Hepatocyte (in vitro differentiated cells): ENCODE measurements at regions not wholly inside any gene's neighbourhood (a gene's known extent, or its start where the extent isn't known, plus 50 kb on each side); places are given as distances from the start of the nearest gene placed in this dataset.

ENCODE experiments used
- DNase-seq: peaks from one replicate; pipeline ENCODE4 v3.0.0-alpha.2; 2016; ENCODE audit warnings: low spot score
- H2AFZ ChIP-seq: fragments of 200-600 bp; sonication (generic); 2 replicates; pipeline ENCODE4 v1.6.0; 2016; ENCODE audit warnings: antibody characterized with exemption, mild to moderate bottlenecking
- H3K27ac ChIP-seq: fragments of 200-600 bp; sonication (generic); 2 replicates; pipeline ENCODE4 v1.5.1; 2016; ENCODE audit warnings: mild to moderate bottlenecking
- H3K27me3 ChIP-seq: fragments of 200-600 bp; sonication (generic); 2 replicates; pipeline ENCODE4 v1.6.1; 2016
- H3K36me3 ChIP-seq: fragments of 200-600 bp; sonication (generic); replicated peaks from 2 replicates; pipeline ENCODE4 v1.5.1; 2016; ENCODE audit warnings: low read depth; ENCODE audit not compliant: insufficient read depth
- H3K4me1 ChIP-seq: fragments of 200-600 bp; sonication (generic); 2 replicates; pipeline ENCODE4 v1.5.1; 2016; ENCODE audit warnings: mild to moderate bottlenecking, moderate library complexity; ENCODE audit not compliant: insufficient read depth
- H3K4me2 ChIP-seq: fragments of 200-600 bp; sonication (generic); 2 replicates; pipeline ENCODE4 v1.6.0; 2016
- H3K4me3 ChIP-seq: fragments of 200-600 bp; sonication (generic); 2 replicates; pipeline ENCODE4 v1.5.1; 2016; ENCODE audit warnings: mild to moderate bottlenecking
- H3K79me2 ChIP-seq: fragments of 200-600 bp; sonication (generic); 2 replicates; pipeline ENCODE4 v1.6.0; 2017; ENCODE audit warnings: mild to moderate bottlenecking
- H3K9me2 ChIP-seq: fragments of 200-600 bp; sonication (generic); replicated peaks from 2 replicates; pipeline ENCODE4 v1.6.0; 2017; ENCODE audit warnings: mild to moderate bottlenecking; ENCODE audit not compliant: insufficient read depth
- H3K9me3 ChIP-seq: fragments of 200-600 bp; sonication (generic); 2 replicates; pipeline ENCODE4 v1.5.1; 2016; ENCODE audit warnings: low read depth, mild to moderate bottlenecking
- H4K20me1 ChIP-seq: fragments of 200-600 bp; sonication (generic); 2 replicates; pipeline ENCODE4 v1.6.0; 2016; ENCODE audit warnings: mild to moderate bottlenecking; ENCODE audit not compliant: insufficient read depth, poor library complexity, severe bottlenecking
- EZH2 ChIP-seq: fragments of 200-600 bp; sonication (generic); IDR thresholded peaks from 2 replicates; pipeline ENCODE4 v1.6.1; 2016; ENCODE audit warnings: antibody characterized with exemption, mild to moderate bottlenecking, borderline replicate concordance
- EZH2phosphoT487 ChIP-seq: fragments of 200-600 bp; sonication (generic); IDR thresholded peaks from one replicate; pipeline ENCODE4 v1.6.1; 2018; ENCODE audit warnings: antibody characterized with exemption, mild to moderate bottlenecking, low read depth, moderate library complexity; ENCODE audit not compliant: unreplicated experiment, severe bottlenecking
- WGBS: methylation state at CpG from one replicate; pipeline ENCODE4 v1.1.6; 2016; ENCODE audit warnings: low lambda C conversion rate; ENCODE audit errors: missing lambda C conversion rate; 5-methylcytosine and 5-hydroxymethylcytosine counted together
- TF ChIP-seq, protein P1 (sequence below): fragments of 200-600 bp; sonication (generic); IDR thresholded peaks from 2 replicates; pipeline ENCODE4 v1.5.1; 2016; ENCODE audit warnings: antibody characterized with exemption, mild to moderate bottlenecking; ENCODE audit not compliant: poor library complexity

DNA sequence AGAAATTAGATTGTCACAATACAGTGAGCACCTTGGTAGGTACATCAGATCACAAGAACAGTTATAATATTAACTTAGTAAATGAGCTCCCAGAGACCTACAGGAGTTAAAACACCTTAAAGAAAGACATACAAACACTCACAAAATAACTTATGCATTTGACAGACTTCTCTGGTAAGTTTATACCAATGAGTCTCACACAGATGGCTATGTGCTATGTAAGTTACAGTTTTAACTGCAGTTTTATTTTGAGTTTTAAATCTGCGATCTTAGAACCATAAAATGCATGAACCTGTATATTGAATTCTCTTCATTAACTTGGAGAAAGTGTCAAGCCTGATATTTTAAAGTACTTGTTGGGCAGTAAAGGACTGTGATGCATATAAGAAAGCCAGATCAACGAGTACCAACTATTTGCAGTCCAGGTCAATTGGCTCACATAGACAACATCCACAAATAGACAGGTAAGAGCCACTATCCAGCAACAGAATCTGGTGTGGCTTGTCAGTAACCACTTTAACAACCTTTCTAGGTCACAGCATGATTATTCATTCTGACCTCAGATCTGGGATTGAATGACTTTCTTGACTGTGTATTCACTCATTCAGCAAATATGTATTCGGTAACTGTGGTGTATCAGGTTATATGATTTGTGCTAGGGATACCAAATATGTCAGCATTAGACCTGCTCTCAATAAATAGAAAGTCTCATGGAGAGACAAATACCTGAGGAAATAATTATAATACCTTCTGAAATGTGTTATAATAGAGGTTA is 856.6 kb upstream of the MGAT4C start:
- Histone ChIP-seq H4K20me1 (no peaks in the 10 kb centered on the region), H3K27me3 (no peaks in the 10 kb centered on the region), H3K9me2 (no peaks in the 10 kb centered on the region), H3K36me3 (no peaks in the 10 kb centered on the region), H3K27ac (no peak overlapping the region), H3K4me2 (no peak overlapping the region), H3K9me3 (no peaks in the 10 kb centered on the region), H3K4me1 (no peaks in the 10 kb centered on the region), H2AFZ (no peak overlapping the region), H3K79me2 (no peaks in the 10 kb centered on the region), H3K4me3 (no peak overlapping the region)
- no peak for DNase-seq
- WGBS, result 82% methylated on average over 3 of the region's 3 CpGs
- TF ChIP-seq EZH2phosphoT487 (no peak), EZH2 (no peak)
- TF ChIP-seq, protein P1, sequence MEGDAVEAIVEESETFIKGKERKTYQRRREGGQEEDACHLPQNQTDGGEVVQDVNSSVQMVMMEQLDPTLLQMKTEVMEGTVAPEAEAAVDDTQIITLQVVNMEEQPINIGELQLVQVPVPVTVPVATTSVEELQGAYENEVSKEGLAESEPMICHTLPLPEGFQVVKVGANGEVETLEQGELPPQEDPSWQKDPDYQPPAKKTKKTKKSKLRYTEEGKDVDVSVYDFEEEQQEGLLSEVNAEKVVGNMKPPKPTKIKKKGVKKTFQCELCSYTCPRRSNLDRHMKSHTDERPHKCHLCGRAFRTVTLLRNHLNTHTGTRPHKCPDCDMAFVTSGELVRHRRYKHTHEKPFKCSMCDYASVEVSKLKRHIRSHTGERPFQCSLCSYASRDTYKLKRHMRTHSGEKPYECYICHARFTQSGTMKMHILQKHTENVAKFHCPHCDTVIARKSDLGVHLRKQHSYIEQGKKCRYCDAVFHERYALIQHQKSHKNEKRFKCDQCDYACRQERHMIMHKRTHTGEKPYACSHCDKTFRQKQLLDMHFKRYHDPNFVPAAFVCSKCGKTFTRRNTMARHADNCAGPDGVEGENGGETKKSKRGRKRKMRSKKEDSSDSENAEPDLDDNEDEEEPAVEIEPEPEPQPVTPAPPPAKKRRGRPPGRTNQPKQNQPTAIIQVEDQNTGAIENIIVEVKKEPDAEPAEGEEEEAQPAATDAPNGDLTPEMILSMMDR, result no peak

DNA sequence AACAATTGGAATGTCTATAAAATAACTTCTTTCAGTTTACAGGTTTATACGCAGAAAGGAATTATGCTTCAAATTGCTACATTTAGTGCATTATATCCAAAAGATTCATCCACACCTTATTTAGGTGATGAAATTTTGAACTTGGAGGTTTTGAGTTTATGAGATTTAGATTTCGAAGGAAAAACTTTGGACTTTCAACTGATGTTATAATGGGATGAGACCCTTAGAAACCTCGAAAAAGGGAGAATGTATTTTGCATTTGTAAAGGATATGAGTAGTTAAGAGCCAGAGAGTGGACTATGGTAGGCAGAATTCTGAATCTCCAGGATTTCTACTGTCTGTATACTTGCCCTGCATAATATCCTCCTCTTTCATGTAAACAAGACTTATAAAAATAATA is 851.6 kb upstream of the MGAT4C start:
- Histone ChIP-seq H3K27me3 (no peaks in the 10 kb centered on the region), H3K27ac (no peak overlapping the region), H3K9me3 (no peaks in the 10 kb centered on the region), H3K4me3 (no peak overlapping the region), H2AFZ (no peak overlapping the region), H3K36me3 (no peaks in the 10 kb centered on the region), H3K4me2 (no peak overlapping the region), H3K9me2 (no peaks in the 10 kb centered on the region), H3K79me2 (no peaks in the 10 kb centered on the region), H3K4me1 (no peaks in the 10 kb centered on the region), H4K20me1 (no peaks in the 10 kb centered on the region)
- 87% methylated on average over 3 of the region's 3 CpGs for WGBS
- TF ChIP-seq EZH2, result no peak
- TF ChIP-seq, protein P1, result no peak
- TF ChIP-seq EZH2phosphoT487, result no peak
- no peak for DNase-seq

DNA sequence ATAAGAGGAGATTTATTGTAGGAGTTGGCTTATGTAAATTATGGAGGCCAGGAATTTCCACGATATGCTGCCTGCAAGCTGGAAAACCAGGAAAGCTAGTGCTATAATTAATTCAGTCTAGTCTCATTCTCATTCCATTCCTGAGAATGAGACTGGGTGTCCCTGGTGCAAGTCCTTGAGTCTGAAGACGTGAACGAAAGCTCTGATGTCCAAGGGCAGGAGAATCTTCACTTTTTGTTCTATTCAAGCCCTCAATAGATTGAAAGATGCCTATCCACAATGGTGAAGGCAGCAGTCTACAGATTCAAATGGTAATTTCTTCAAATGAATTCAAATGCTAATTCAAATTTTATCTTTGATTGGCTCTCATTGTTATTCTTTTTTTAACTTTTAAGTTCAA is 851.1 kb upstream of the MGAT4C start:
- Histone ChIP-seq H3K9me2 (no peaks in the 10 kb centered on the region), H3K27ac (no peak overlapping the region), H3K4me1 (no peaks in the 10 kb centered on the region), H3K79me2 (no peaks in the 10 kb centered on the region), H2AFZ (no peak overlapping the region), H3K27me3 (no peaks in the 10 kb centered on the region), H3K9me3 (no peaks in the 10 kb centered on the region), H3K4me2 (no peak overlapping the region), H3K4me3 (no peak overlapping the region), H4K20me1 (no peaks in the 10 kb centered on the region), H3K36me3 (no peaks in the 10 kb centered on the region)
- DNase-seq, result no peak
- 85% methylated on average over 3 of the region's 3 CpGs for WGBS
- TF ChIP-seq EZH2 (no peak), EZH2phosphoT487 (no peak)
- TF ChIP-seq, protein P1, result no peak
